Progenitor cell of endocrine pancreas (in vitro differentiated cells): ENCODE measurements at regions not wholly inside any gene's neighbourhood (a gene's known extent, or its start where the extent isn't known, plus 50 kb on each side); places are given as distances from the start of the nearest gene placed in this dataset.

ENCODE experiments used
- DNase-seq: peaks from one replicate; pipeline ENCODE4 v3.0.0; 2021; ENCODE audit warnings: low spot score; ENCODE audit not compliant: unreplicated experiment
- H3K27ac Mint-ChIP-seq: 2 replicates; pipeline ENCODE4 v1.8.0; 2021; ENCODE audit warnings: mild to moderate bottlenecking, moderate library complexity, mixed read lengths
- H3K27me3 Mint-ChIP-seq: 2 replicates; pipeline ENCODE4 v1.8.0; 2021; ENCODE audit warnings: mixed read lengths
- H3K36me3 Mint-ChIP-seq: 2 replicates; pipeline ENCODE4 v1.8.0; 2022; ENCODE audit warnings: mixed read lengths; ENCODE audit not compliant: insufficient read depth
- H3K4me1 Mint-ChIP-seq: 2 replicates; pipeline ENCODE4 v1.8.0; 2021; ENCODE audit warnings: low read depth, mixed read lengths
- H3K4me3 Mint-ChIP-seq: 2 replicates; pipeline ENCODE4 v1.8.0; 2021; ENCODE audit warnings: low read depth, mild to moderate bottlenecking, moderate library complexity, mixed read lengths
- H3K9me3 Mint-ChIP-seq: 2 replicates; pipeline ENCODE4 v1.8.0; 2021; ENCODE audit warnings: low read depth, mixed read lengths
- TF ChIP-seq, protein P1 (sequence below): fragments of 200-600 bp; sonication (generic); IDR thresholded peaks from one replicate; pipeline ENCODE4 v1.5.0; 2021; ENCODE audit warnings: antibody characterized with exemption, mild to moderate bottlenecking; ENCODE audit not compliant: unreplicated experiment

DNA sequence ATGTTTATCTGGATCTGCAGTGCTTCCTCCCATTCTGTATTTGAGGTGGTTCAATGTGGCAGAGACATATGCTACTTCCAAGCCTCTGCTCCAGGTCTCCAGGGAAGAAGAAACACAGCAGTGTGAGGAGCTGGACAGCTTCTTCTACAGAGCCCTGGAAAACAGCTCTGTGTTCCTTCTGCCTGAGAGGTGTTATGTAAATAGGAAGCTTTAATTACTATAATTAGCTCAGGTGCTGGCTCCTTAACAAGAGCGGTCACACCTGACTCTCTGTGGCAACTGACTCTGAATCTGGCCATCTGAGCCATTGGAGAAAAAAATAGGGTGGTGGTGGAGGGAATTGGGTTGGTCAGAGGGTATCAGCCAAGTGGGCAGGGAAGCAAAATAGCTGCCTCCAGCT lies 332.4 kb upstream of the BRINP1 start:
- peaks cover 34% of the 10 kb centered on the region for H3K27me3 Mint-ChIP-seq
- no peaks in the 10 kb centered on the region for H3K4me1 Mint-ChIP-seq
- no peaks in the 10 kb centered on the region for H3K36me3 Mint-ChIP-seq
- TF ChIP-seq, protein P1, sequence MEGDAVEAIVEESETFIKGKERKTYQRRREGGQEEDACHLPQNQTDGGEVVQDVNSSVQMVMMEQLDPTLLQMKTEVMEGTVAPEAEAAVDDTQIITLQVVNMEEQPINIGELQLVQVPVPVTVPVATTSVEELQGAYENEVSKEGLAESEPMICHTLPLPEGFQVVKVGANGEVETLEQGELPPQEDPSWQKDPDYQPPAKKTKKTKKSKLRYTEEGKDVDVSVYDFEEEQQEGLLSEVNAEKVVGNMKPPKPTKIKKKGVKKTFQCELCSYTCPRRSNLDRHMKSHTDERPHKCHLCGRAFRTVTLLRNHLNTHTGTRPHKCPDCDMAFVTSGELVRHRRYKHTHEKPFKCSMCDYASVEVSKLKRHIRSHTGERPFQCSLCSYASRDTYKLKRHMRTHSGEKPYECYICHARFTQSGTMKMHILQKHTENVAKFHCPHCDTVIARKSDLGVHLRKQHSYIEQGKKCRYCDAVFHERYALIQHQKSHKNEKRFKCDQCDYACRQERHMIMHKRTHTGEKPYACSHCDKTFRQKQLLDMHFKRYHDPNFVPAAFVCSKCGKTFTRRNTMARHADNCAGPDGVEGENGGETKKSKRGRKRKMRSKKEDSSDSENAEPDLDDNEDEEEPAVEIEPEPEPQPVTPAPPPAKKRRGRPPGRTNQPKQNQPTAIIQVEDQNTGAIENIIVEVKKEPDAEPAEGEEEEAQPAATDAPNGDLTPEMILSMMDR: no peak
- no peak overlapping the region for H3K27ac Mint-ChIP-seq
- H3K4me3 Mint-ChIP-seq: no peak overlapping the region
- H3K9me3 Mint-ChIP-seq: no peaks in the 10 kb centered on the region
- no peak for DNase-seq

DNA sequence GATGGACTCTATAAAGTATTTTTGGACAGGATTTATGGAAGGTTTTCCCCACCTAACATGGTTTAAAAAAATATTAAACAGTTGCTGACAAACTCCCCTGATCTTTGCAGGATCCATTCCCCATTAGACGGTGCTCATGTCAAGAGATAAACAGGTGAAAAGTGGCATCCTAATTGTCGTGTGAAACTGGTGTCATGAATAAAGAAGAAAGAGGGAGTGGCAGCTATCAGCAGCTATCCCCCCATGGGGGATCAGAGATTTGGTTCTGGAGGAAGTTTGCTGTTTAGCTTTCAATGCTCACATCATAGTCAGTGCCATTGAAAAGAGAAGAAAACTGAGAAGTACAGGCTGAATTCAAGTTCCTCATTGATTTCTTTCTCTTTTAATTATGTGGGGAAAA lies 329.3 kb upstream of the BRINP1 start:
- H3K27ac Mint-ChIP-seq: no peak overlapping the region
- H3K9me3 Mint-ChIP-seq: no peaks in the 10 kb centered on the region
- no peak overlapping the region for H3K4me3 Mint-ChIP-seq
- TF ChIP-seq, protein P1: no peak
- no peaks in the 10 kb centered on the region for H3K4me1 Mint-ChIP-seq
- no peaks in the 10 kb centered on the region for H3K36me3 Mint-ChIP-seq
- DNase-seq: no peak
- peaks cover 37% of the 10 kb centered on the region for H3K27me3 Mint-ChIP-seq

DNA sequence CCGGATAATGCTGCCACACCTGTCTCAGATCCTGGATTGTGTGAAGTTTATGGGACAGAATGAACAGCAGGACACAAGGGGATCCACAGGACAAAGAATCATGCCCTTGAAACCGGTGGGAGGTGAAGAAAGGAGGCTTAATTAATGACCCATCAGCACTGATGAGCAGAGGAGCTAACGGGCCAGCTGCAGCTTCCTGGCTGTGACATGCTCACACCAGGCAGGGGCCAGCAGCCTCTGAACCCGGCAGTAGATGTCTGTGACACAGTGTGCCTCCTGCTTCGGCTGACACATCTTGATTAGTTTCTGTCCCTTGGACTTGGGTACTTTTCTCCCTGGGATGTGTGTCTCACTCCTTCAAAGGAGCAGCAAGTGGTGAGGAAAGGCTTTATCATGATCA lies 328.8 kb upstream of the BRINP1 start:
- Mint-ChIP-seq H3K36me3 (no peaks in the 10 kb centered on the region), H3K27me3 (peaks cover 40% of the 10 kb centered on the region), H3K27ac (no peak overlapping the region), H3K9me3 (no peaks in the 10 kb centered on the region), H3K4me1 (no peaks in the 10 kb centered on the region), H3K4me3 (no peak overlapping the region)
- no peak for DNase-seq
- TF ChIP-seq, protein P1: no peak

DNA sequence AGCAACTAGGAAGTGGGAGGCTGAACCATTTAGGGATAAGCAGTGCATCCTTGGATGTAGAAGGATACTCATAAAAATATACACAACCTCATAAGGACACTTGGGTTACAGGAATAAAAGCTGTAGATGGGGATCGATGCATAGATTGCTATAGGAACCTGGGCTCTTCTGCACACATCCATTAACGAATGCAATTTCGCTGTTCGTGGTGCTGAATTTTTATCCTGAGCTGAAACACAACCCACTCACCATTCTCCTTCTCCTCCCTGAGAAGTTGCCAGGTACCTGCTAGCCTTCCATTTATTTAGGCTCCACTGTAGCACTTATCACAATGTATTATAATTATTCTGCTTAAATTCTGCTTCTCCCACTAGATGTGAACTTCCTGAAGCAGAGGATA lies 320.6 kb upstream of the BRINP1 start:
- no peak overlapping the region for H3K4me3 Mint-ChIP-seq
- TF ChIP-seq, protein P1: no peak
- no peaks in the 10 kb centered on the region for H3K36me3 Mint-ChIP-seq
- H3K27ac Mint-ChIP-seq: no peak overlapping the region
- no peaks in the 10 kb centered on the region for H3K9me3 Mint-ChIP-seq
- DNase-seq: peak; percentile 23
- H3K4me1 Mint-ChIP-seq: no peaks in the 10 kb centered on the region
- peaks cover 17% of the 10 kb centered on the region for H3K27me3 Mint-ChIP-seq

DNA sequence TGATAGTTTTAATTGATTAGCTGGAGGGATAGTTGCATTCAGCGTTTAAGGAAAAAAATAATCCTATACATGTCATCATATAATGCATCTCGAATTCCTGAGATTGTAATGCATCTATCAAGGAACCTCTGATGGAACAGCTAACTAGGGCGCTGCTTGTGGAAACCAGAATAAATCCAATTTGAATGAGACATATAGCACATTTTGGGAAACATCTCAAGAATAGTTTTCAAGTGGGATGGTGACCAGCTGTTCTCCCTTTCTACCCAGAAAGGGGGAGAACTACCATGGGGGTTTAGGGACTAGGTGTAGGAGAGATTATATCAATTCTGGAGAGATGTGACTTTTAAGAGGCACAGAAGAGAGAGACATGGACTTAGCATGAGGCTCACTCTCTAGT lies 319.3 kb upstream of the BRINP1 start:
- Mint-ChIP-seq H3K27me3 (peaks cover 11% of the 10 kb centered on the region), H3K4me3 (no peak overlapping the region), H3K4me1 (no peaks in the 10 kb centered on the region), H3K36me3 (no peaks in the 10 kb centered on the region), H3K27ac (no peak overlapping the region), H3K9me3 (no peaks in the 10 kb centered on the region)
- DNase-seq: no peak
- TF ChIP-seq, protein P1: no peak
